NCI-H524 treated with DMSO at 0.1 percent for 48 hours (cell line): ENCODE measurements at regions not wholly inside any gene's neighbourhood (a gene's known extent, or its start where the extent isn't known, plus 50 kb on each side); places are given as distances from the start of the nearest gene placed in this dataset.

Source experiments
- DNase-seq: peaks from one replicate; lab custom pipeline; 2025; lab: John Stamatoyannopoulos, UW

- no peak for DNase-seq
Observed at GRCh38 chr6:12221856-12222255, 68.3 kb upstream of the EDN1 start.

- DNase-seq = no peak
Observed at GRCh38 chr6:12222405-12223366, 67.5 kb upstream of the EDN1 start.

- DNase-seq = no peak
Observed at GRCh38 chr6:12223383-12223782, 66.8 kb upstream of the EDN1 start.

DNA sequence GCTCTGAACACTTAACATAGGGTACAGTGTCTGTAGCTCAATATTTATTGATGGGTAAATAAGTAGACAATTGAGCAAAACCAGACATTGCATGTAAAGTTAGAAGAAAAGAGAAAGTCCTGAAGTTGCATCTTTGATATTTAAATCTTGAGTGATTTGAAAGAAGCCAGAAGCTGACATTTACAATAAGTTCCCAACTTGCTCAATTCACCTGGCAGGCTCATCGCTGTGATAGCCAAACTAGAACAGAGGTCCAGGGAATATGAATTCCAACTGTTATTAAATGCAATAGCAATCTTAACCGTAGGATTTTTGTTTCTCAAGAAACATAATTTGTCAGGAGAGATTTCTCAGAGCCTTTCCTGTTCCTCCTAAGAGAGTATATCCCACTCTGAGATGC, 65.9 kb upstream of the EDN1 start:
- DNase-seq = no peak

GRCh38 chr6:12228447-12229146, 61.6 kb upstream of the EDN1 start:
- DNase-seq = no peak

DNA sequence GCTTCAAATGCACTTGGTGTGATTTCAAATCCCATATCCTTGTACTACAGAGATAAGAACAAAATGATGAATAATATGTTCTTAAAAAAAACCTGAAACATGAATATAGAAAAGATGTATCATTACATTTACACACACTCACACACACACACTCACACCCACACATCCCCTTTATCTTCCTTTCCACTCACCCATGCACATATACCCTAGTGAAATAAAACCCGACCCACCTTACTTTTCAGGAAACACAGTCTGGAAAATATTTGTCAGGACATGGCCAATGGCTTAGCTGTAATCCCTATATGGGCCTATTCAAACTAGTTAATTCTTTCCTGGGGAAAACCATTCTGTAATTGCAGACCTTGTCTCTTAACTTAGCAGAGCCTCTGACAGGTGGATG, 60.8 kb upstream of the EDN1 start:
- no peak for DNase-seq

GRCh38 chr6:12230523-12230922, 59.6 kb upstream of the EDN1 start:
- no peak for DNase-seq

GRCh38 chr6:12232339-12232738, 57.8 kb upstream of the EDN1 start:
- DNase-seq = no peak

DNA sequence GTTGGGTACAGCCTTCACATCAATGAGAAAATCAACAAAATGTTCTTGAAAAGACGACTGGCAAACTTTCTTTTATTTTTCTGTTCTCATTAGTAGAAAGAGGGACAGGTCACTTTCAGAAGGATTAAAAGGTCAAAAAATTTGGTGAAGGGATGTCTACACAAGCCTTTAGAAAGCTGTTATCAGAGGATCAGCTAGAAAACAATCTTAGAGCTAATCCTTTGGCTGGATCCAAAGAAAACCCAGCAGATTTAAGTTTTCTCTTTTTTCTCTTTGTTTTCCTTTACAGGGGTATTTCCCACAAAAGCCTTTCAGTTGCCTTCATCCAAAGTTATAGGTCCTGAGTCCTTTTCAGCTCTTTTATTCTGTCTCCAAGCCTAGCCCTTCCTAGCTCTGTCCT, 57.3 kb upstream of the EDN1 start:
- no peak for DNase-seq

DNA sequence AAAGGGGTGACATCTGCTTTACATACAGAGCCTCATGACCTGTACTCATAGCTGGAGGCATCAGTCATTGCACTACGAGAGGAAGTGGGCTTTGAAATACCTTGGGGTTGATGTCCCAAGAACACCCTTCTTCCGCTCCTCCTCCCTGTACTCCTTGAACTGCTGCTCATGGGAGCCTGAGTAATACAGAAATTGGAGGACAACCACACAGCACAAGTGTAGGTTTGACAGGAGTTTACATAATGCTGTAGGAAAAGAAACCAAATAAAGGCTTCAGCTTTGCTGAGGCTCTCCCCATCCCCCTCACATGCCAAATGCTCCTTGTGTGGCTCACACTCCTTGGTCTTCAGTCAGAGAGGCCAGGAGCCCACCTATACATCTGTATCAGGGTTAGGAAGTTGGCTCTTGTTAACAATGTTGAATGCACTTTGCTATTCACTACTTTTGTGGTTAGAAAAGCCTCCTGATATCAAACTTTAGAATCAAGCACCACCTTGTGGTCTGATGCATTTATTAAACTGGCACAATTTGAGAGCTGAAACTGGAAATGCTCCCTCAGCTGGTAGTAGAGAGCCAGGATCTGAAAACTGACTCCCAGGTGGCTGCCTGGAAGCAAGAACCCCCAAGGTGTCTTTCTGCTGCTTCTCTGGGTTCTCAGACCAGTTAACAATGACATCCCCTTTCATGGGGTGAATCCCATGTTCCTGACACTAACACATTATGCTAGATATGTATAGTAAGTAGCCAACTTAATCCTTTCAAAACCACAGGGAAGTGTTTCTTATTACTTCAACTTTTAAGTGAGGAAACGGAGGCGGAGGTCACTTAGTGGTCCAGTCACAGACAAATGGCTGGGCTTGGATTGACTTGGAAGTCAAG, 56.2 kb upstream of the EDN1 start:
- peak; percentile 9 for DNase-seq

DNA sequence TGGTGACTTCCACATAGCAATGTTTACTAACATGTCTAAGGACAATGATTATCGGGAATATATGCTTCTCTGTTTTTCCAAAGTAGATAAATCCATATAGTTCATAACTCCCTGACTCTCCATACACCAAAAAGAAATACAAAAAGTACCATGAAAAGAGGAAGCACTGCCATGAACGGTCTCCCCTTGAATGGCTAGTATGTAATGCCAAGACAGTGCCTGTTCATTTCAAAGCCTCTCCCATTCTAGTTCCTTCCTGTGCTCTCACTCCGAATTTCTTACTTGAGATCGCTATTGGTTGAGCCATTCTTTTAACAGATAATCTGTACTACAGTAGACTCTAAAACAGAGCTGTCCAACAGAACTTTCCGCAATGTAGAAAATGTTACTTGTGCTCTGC, 54.8 kb upstream of the EDN1 start:
- DNase-seq = no peak

- no peak for DNase-seq
Observed at GRCh38 chr6:12238219-12238618, 51.9 kb upstream of the EDN1 start.
